Endothelial cell of umbilical vein (primary cell): ENCODE measurements at regions not wholly inside any gene's neighbourhood (a gene's known extent, or its start where the extent isn't known, plus 50 kb on each side); places are given as distances from the start of the nearest gene placed in this dataset.

Experiments used
- BruUV-seq: library from RNA; stranded (reverse); fragments of 400-500 nt; replicated peaks from 2 replicates; lab custom pipeline; 2021; lab: Mats Ljungman, UMichigan
- CTCF ChIA-PET: fragments of 300-600, 350-600 bp; sonication (Branson Sonifier 250); formaldehyde crosslinking; loops from one replicate; lab custom pipeline; 2021; ENCODE audit warnings: antibody characterized with exemption, inconsistent platforms; lab: Charles Lee
- POLR2A ChIA-PET: fragments of 300-600, 350-600 bp; sonication (Branson Sonifier 250); formaldehyde crosslinking; loops from one replicate; lab custom pipeline; 2021; ENCODE audit warnings: antibody characterized with exemption, inconsistent platforms; lab: Charles Lee
- DNase-seq: peaks from one replicate; pipeline ENCODE4 v3.0.0-alpha.2; 2011; ENCODE audit warnings: low read depth, low spot score
- FAIRE-seq: peaks from 2 replicates; lab custom pipeline; 2011; peaks lifted over from hg19 to GRCh38; lab: Jason Lieb, UNC
- H2AFZ ChIP-seq: 2 replicates; pipeline ENCODE4 v1.6.0; 2012; ENCODE audit warnings: low read depth, low read length, control low read depth, inconsistent platforms
- H3K27ac ChIP-seq: 2 replicates; pipeline ENCODE4 v1.5.1; 2011; ENCODE audit warnings: low read depth, mild to moderate bottlenecking, control low read depth, low read length, moderate library complexity; ENCODE audit not compliant: insufficient read depth
- H3K27me3 ChIP-seq, 2 experiments: 2 replicates each; pipeline versions ENCODE4 v1.6.0 to v1.6.1; 2011; ENCODE audit warnings: low read length in 2 of 2, mixed read lengths in 1 of 2; ENCODE audit not compliant: control insufficient read depth in 2 of 2, insufficient read depth in 2 of 2
- H3K36me3 ChIP-seq, 2 experiments: 2 replicates in 1 of 2; 3 replicates in 1 of 2; pipeline ENCODE4 v1.5.1; 2011; ENCODE audit warnings: low read length in 2 of 2, mild to moderate bottlenecking in 1 of 2, moderate library complexity in 1 of 2; ENCODE audit not compliant: control insufficient read depth in 2 of 2, insufficient read depth in 2 of 2; ENCODE audit errors: extremely low read depth in 1 of 2
- H3K4me1 ChIP-seq: 3 replicates; pipeline ENCODE4 v1.5.1; 2011; ENCODE audit warnings: mild to moderate bottlenecking, low read length; ENCODE audit not compliant: control insufficient read depth, insufficient read depth; ENCODE audit errors: extremely low read depth
- H3K4me2 ChIP-seq: 2 replicates; pipeline ENCODE4 v1.6.1; 2011; ENCODE audit warnings: low read length, control low read depth, mixed read lengths; ENCODE audit not compliant: insufficient read depth
- H3K4me3 ChIP-seq, 3 experiments: fragments of 200-600 bp in 1 of 3; sonication (generic), shearing (Covaris generic) in 1 of 3; replicated peaks in 1 of 3; 2 replicates each; pipeline ENCODE4 v1.5.1; 2011 to 2016; ENCODE audit warnings: control low read depth in 3 of 3, low read length in 3 of 3, mild to moderate bottlenecking in 2 of 3, inconsistent platforms in 1 of 3, low read depth in 1 of 3, moderate library complexity in 1 of 3; ENCODE audit not compliant: insufficient read depth in 1 of 3
- H3K79me2 ChIP-seq: 2 replicates; pipeline ENCODE4 v1.6.0; 2012; ENCODE audit warnings: low read length, inconsistent platforms; ENCODE audit not compliant: control insufficient read depth, insufficient read depth
- H3K9ac ChIP-seq: replicated peaks from 2 replicates; pipeline ENCODE3; 2011; ENCODE audit warnings: low read length, control low read depth; ENCODE audit not compliant: insufficient read depth; ENCODE audit errors: extremely low read depth
- H3K9me1 ChIP-seq: replicated peaks from 3 replicates; pipeline ENCODE4 v1.6.0; 2011; ENCODE audit warnings: mild to moderate bottlenecking, low read length; ENCODE audit not compliant: control insufficient read depth, insufficient read depth; ENCODE audit errors: extremely low read depth
- H3K9me3 ChIP-seq: replicated peaks from 2 replicates; pipeline ENCODE4 v1.5.1; 2012; ENCODE audit warnings: low read length, inconsistent platforms; ENCODE audit not compliant: control insufficient read depth, insufficient read depth
- H4K20me1 ChIP-seq: replicated peaks from 2 replicates; pipeline ENCODE3; 2011; ENCODE audit warnings: mild to moderate bottlenecking, low read length; ENCODE audit not compliant: control insufficient read depth, insufficient read depth; ENCODE audit errors: extremely low read depth
- CTCF ChIP-seq, 2 donors: IDR thresholded peaks; 1 replicate in 1 of 2; 2 replicates in 1 of 2; pipeline ENCODE4 v1.5.1; 2011; ENCODE audit warnings: low read length in 2 of 2, mild to moderate bottlenecking in 2 of 2, moderate library complexity in 2 of 2, control low read depth in 1 of 2, inconsistent platforms in 1 of 2, low read depth in 1 of 2; ENCODE audit not compliant: insufficient read depth in 1 of 2; ENCODE audit errors: extremely low read depth in 1 of 2
- EZH2 ChIP-seq: IDR thresholded peaks from 2 replicates; pipeline ENCODE4 v1.6.1; 2012; ENCODE audit warnings: borderline replicate concordance, low read depth, mild to moderate bottlenecking, moderate library complexity, low read length, inconsistent platforms; ENCODE audit not compliant: severe bottlenecking
- GATA2 ChIP-seq: IDR thresholded peaks from 2 replicates; pipeline ENCODE4 v1.7.0; 2011; ENCODE audit warnings: low read depth, mild to moderate bottlenecking, moderate library complexity, mixed read lengths, low read length; ENCODE audit not compliant: insufficient read length, insufficient read depth
- JUN ChIP-seq: IDR thresholded peaks from 2 replicates; pipeline ENCODE4 v1.6.1; 2011; ENCODE audit warnings: borderline replicate concordance, low read depth; ENCODE audit not compliant: insufficient read length, insufficient read depth
- MAX ChIP-seq: IDR thresholded peaks from 2 replicates; pipeline ENCODE4 v1.6.1; 2011; ENCODE audit not compliant: insufficient read depth, insufficient read length
- MYC ChIP-seq: IDR thresholded peaks from one replicate; pipeline ENCODE4 v1.6.1; 2011; ENCODE audit warnings: mild to moderate bottlenecking, low read depth, low read length
- POLR2A ChIP-seq: IDR thresholded peaks from 2 replicates; pipeline ENCODE4 v1.6.1; 2012; ENCODE audit warnings: low read depth, mild to moderate bottlenecking, control low read depth, low read length
- POLR2AphosphoS5 ChIP-seq: IDR thresholded peaks from 2 replicates; pipeline ENCODE4 v1.6.1; 2012; ENCODE audit warnings: low read depth, mild to moderate bottlenecking, control low read depth, low read length, moderate library complexity; ENCODE audit not compliant: insufficient read depth
- dilution Hi-C: fragments of 300-500 bp; cut with MboI; formaldehyde crosslinking; loops from one replicate; pipeline ENCODE4 v1.15.0; 2019; ENCODE audit warnings: low sequenced_read_pairs; ENCODE audit not compliant: extremely low pct_ligation_motif_present
- intact Hi-C: fragments of 100-400 bp; cut with micrococcal nuclease; formaldehyde crosslinking; loops from one replicate; pipeline ENCODE4 v1.10.0; 2022

DNA sequence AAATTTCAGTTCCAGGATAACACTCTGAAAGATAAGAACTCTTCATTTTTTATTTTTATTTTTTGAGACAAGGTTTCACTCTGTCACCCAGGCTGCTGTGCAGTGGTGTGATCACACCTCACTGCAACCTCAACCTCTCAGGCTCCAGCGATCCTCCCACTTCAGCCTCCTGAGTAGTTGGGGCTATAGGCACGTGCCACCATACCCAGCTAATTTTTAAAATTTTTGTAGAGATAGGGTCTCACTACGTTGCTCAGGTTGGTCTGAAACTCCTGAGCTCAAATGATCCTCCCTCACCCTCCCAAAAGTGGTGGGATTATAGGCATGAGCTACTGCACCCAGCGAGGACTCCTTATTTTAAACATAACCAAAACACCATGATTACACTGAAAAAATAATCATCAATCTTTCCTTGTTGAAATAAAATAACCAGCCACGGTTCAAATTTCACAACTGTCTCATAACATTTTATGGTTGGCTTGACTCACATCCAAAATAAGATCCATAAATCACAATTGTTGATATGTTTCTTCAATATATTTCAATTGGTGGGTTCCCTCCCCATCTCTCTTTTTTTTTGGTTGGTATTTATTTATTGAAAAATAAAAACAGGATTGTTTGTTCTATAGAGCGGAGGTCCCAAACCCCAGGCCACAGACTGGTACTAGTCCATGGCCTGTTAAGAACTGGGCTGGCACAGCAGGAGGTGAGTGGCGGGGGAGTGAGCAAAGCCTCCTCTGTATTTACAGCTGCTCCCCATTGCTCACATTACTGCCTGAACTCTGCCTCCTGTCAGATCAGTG lies 60.1 kb upstream of the FAM171A1 start:
- H3K4me2 ChIP-seq = no peak overlapping the region
- H3K4me3 ChIP-seq = no peak overlapping the region
- intact Hi-C loops = loop anchor here (5.0 kb wide), 1 partner anchor 211 kb away; no protein-coding TSS in a partner anchor
- dilution Hi-C loops = no loop called here
- peaks cover 0 to 4% of the 10 kb centered on the region in 2 experiments for H3K27me3 ChIP-seq
- H3K9ac ChIP-seq = no peak overlapping the region
- no peak for DNase-seq
- ChIA-PET POLR2A (interaction anchor here (0.6 kb wide), 1 partner anchor 47 kb away, joined by 5 read pairs; no protein-coding TSS in a partner anchor), CTCF (interaction anchor here (0.7 to 7.9 kb wide), 8 partner anchors 8 to 297 kb away, joined by 3 to 57 read pairs (median 5); partner anchors contain the start of gene ITGA8)
- no peak overlapping the region for H3K27ac ChIP-seq
- H3K9me3 ChIP-seq = no peaks in the 10 kb centered on the region
- TF ChIP-seq JUN (no peak), MAX (no peak), CTCF (IDR thresholded peaks at IDR 0.05; ENCODE audit: extremely low read depth in 1 of 2, insufficient read depth in 1 of 2, low read depth in 1 of 2, low read length in 2 of 2) (no peak), GATA2 (no peak), POLR2A (no peak), MYC (no peak), EZH2 (no peak), POLR2AphosphoS5 (no peak)
- no peaks in the 10 kb centered on the region for H4K20me1 ChIP-seq
- H3K9me1 ChIP-seq = no peaks in the 10 kb centered on the region
- H3K36me3 ChIP-seq = no peaks in the 10 kb centered on the region
- H3K4me1 ChIP-seq = peaks cover 3% of the 10 kb centered on the region
- no peak for FAIRE-seq
- no peak overlapping the region for H2AFZ ChIP-seq
- H3K79me2 ChIP-seq = no peaks in the 10 kb centered on the region
- no TSS peak for BruUV-seq
